Skin of body (tissue), 1 donor: ENCODE measurements at regions not wholly inside any gene's neighbourhood (a gene's known extent, or its start where the extent isn't known, plus 50 kb on each side); places are given as distances from the start of the nearest gene placed in this dataset.

Experiments used
- DNase-seq: peaks from one replicate; lab custom pipeline; 2025; lab: John Stamatoyannopoulos, UW

DNA sequence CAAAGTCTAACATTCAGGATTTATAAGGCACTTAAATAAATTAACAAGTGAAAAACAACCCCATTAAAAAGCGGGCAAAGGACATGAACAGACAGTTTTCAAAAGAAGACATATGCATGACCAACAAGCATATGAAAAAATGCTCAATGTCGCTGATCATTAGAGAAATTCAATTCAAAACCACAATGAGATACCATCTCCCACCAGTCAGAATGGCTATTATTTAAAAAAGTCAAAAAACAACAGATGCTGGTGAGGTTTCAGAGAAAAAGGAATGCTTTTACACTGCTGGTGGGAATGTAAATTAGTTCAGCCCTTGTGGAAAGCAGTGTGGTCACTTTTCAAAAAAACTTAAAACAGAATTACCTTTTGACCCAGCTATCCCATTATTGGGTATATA is 60.7 kb upstream of the BDKRB2 start:
- DNase-seq = no peak

DNA sequence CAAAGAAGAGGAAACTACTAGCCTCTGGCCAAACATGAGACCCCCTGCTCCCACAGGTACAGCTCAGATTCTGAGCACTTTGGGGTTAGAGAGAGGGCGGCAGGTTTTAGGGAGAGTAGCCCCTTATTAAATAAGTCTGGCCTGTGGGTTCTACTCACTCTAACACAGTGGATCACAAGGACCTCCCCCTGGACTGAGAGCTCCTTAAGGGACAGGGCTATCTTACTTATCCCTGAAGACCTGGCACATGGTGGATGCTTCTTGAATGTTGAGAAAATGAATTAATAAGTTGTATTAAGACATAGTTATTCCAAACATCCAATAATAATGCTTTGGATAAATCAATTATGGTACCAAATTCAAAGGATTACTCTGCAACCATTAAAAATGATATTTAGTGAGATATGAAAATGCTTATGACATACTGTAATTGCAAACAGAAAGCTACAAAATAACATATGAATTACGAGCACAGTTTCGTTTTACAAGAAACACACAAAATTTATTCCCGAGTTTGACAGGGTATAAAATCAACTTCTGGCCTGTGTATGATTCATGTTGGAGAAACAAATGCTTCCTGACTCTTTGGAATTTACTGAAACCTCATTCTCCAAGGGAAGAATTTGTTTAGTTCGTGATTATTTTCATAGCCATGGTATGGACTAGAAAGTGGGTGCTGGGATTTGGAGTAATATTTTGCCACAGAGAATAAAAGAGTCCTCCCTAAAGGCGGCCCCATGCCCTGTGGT is 59.3 kb upstream of the BDKRB2 start:
- peak; percentile 29 for DNase-seq

DNA sequence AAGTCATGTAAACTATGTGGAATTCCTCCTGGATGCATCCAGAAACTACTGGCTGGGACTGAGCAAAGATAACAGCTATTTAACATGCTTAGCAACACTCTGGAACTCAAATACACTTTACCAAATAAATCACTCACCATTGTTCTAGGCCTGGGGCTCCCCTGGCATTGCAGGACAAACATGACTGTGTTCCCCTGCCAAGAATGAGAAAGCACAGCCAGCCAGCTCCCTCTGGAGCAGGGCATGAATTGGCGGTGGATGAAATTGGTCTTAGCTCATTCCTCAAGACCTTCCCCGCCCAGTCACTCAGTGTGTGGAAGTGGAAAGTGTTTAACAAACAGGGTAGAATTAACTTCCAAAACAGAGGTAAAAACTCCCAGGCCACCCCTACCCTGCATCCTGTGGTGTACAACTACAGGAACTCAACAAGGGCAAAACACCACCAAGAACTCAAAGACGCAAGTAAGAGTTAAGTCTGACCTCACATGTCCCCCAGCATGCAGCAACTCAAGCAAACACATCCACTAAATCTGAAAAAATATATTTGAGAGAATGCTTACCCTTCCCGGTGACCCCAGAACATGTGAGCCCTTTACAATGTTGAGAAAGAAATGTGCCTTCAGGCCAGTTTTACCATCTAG is 58.4 kb upstream of the BDKRB2 start:
- peak; percentile 51 for DNase-seq

DNA sequence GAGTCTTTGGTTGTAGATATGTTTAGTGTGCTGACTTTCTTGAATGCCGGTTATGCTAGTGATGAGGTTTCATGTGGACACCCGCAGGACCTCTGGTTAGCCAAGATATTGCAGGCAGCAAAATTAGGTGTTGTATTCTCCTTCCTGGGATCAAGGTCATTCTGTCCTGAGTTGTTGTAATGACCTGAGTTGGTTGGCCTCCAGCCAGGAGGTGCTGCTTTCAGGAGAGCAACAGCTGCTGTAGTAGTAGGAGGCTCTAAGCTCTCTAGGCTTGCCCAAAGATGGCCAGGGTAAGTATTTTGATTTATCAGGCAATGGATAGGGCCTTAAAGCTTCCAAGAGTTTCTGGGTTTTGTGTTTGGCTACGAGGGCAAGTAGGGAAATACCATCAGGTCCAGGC is 56.0 kb upstream of the BDKRB2 start:
- no peak for DNase-seq

DNA sequence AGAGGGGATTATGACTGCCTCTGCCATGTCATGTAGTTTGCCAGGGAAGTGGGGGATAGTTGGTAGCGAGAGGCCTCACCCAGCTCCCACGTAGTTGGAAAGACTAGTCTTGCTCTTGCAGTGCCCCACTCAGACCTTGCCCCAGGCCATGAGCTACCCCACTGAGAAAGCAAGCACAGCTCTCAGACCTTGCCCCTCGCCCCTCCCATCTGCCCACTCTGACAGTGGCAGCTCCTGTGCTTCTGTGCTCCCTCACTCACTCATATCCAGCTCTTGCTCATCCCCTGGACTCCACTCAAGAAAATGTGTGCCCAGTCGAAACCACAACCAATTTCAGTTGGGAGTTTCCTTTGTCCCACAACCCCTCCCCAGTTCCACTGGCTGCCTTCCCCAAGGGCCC is 55.5 kb upstream of the BDKRB2 start:
- no peak for DNase-seq

DNA sequence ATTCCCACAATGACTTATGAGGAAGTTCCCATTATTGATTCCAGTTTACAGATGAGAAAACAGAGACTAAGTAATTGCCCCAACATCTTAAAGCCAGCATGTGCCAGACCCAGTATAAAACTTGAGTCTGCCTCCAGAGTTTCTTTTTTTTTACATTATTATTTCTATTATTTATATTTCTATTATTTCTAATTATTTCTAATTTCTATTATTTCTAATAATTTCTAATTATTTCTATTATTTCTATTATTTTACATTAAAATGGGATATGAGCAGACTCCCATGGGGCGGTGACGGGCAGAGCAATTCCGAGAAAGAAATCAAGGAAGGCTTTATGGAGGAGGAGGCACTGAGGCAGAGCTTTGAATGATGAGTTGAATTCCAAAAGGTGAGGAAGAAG is 54.4 kb upstream of the BDKRB2 start:
- DNase-seq = no peak

DNA sequence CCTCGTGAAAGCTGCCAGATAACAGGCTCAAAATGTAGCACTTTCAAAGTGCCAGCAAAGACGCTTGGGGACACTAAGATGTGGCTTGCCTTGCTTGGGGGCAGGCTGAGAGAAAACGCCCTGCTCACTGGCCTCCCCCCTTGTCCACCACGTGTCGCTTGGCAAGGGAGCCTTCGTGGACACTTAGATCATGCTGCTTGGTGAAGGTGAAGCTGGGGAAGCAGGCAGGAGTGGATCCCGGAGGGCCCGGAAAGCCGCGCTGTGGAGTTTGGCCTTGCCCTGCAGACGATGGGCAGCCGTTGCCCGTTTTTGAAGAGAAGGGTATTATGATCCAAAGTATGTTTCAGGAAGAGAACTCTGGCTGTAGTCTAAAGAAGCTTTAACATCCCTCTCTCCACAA is 53.4 kb upstream of the BDKRB2 start:
- no peak for DNase-seq

DNA sequence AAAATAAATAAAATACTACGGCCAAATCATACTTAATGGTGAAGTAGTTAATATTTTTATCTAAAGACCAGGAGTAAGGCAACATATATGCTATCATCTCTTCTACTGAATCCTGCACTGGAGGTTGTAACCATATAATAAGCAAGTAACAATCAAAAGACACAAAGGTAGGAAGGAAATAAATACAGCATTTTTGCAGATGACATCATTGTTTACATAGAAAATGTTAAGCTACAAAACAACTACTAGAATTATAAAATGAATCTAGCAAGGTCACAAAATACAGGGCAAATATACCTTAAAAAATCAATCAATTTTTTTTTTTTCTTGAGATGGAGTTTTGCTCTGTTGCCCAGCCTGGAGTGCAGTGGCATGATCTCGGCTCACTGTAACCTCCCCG is 51.6 kb upstream of the BDKRB2 start:
- DNase-seq = no peak
